ENCODE measurements at regions not wholly inside any gene's neighbourhood (a gene's known extent, or its start where the extent isn't known, plus 50 kb on each side); places are given as distances from the start of the nearest gene placed in this dataset.

DNA sequence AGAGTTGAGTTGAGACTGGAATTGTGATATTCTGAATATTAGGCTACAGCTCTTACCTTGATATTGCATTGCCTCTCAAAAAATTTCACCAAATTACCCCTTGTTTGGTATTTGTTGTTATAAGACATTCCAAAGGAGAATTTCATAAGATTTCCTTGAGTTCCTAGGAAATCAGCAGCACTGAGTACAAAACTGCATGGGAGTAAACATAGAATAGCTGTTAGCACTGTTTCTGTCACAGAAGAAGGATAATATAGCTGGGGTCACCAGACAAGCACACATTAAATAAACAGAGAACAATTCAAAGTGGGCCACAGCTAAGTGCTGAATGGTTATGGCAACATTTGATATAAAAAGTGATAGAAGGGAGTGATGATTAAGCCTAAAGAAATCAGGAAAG lies 724.3 kb downstream of the PRELID2 start:
- Histone ChIP-seq H3K27me3 (ENCODE audit: control insufficient read depth, insufficient read depth, low read length) (no peaks in the 10 kb centered on the region), H3K4me3 (ENCODE audit: insufficient read depth, low read depth, low read length) (no peak overlapping the region), H2AK9ac (replicated peaks; ENCODE audit: low read depth, low read length, poor library complexity) (no peak overlapping the region), H3K4ac (ENCODE audit: low read depth, low read length) (no peak overlapping the region), H2BK120ac (ENCODE audit: low read depth, low read length) (no peak overlapping the region), H2AFZ (replicated peaks; ENCODE audit: low read length, poor library complexity) (no peak overlapping the region), H3K9me1 (ENCODE audit: insufficient read depth, low read length) (no peaks in the 10 kb centered on the region), H4K91ac (ENCODE audit: insufficient read depth, low read depth, low read length) (no peak overlapping the region), H3K4me1 (ENCODE audit: control insufficient read depth, insufficient read depth, low read length) (peaks cover 5% of the 10 kb centered on the region), H4K8ac (ENCODE audit: low read depth in 2 of 2, low read length in 2 of 2) (no peak overlapping the region), H3K23ac (ENCODE audit: low read depth, low read length) (no peak overlapping the region), H3K9ac (ENCODE audit: low read depth, low read length) (no peak overlapping the region), H3K56ac (ENCODE audit: extremely low read depth, insufficient read depth, low read length) (no peak overlapping the region), H4K5ac (ENCODE audit: low read depth, low read length) (no peak overlapping the region), H3K9me3 (ENCODE audit: control insufficient read depth, insufficient read depth, low read length) (no peaks in the 10 kb centered on the region), H2BK5ac (ENCODE audit: low read depth, low read length, poor library complexity, severe bottlenecking) (no peak overlapping the region), H3K36me3 (ENCODE audit: control insufficient read depth, insufficient read depth, low read length) (no peaks in the 10 kb centered on the region), H4K20me1 (ENCODE audit: insufficient read depth, low read length) (no peaks in the 10 kb centered on the region), H2BK15ac (ENCODE audit: low read depth, low read length) (no peak overlapping the region), H3K27ac (ENCODE audit: insufficient read depth, low read length) (no peak overlapping the region), H3K79me1 (ENCODE audit: low read depth in 1 of 2, low read length in 2 of 2) (no peaks in the 10 kb centered on the region), H3K18ac (ENCODE audit: low read depth, low read length) (no peak overlapping the region), H2AK5ac (ENCODE audit: low read depth, low read length) (no peak overlapping the region), H3K4me2 (ENCODE audit: low read depth, low read length) (no peak overlapping the region), H3K14ac (replicated peaks; ENCODE audit: low read depth, low read length) (no peak overlapping the region), H2BK20ac (ENCODE audit: low read depth, low read length) (no peak overlapping the region)
- ATAC-seq (ENCODE audit: low read depth) (peak; percentile 83), DNase-seq (peak; percentile 16)
- TF ChIP-seq BHLHE40 (IDR thresholded peaks at IDR 0.05; ENCODE audit: low read depth, low read length) (peak; percentile 48; the same call in 1 of the 2 replicates), RCOR1 (IDR thresholded peaks at IDR 0.05; ENCODE audit: insufficient replicate concordance, low read length) (no peak)
- no TSS peak for BruUV-seq (replicated peaks)
- dilution Hi-C loops (cut with HindIII; ENCODE audit: low sequenced_read_pairs, unreplicated experiment) (no loop called here), in situ Hi-C loops (cut with MboI; ENCODE audit: low sequenced_read_pairs) (no loop called here), intact Hi-C loops (cut with micrococcal nuclease) (no loop called here)
- CTCF ChIA-PET = no interaction called here
- POLR2A ChIA-PET (ENCODE audit: unreplicated experiment) = no interaction called here

Data from IMR-90 (cell line).